ENCODE measurements at regions not wholly inside any gene's neighbourhood (a gene's known extent, or its start where the extent isn't known, plus 50 kb on each side); places are given as distances from the start of the nearest gene placed in this dataset.

DNA sequence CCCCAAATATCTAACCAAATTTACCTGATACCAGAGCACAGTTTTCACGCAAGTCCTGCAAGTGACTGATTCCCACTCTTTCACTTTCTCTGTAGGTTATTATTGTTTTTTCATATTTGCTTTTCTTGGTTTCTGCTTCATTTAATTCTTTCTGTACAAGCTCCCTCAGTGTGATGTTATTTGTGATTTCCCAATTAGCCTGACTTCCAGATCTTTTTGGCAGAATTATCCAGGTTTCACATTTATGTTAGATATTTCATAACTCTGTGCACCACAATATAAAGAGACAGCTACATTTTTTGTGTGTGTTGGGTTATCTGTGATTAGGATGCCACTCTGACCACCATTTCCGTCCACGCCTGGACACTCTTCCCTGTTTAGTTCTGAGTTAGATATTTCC, 381.5 kb upstream of the CNTNAP2 start:
- ChIA-PET CTCF (interaction anchor here (1.1 kb wide), 1 partner anchor 10 kb away, joined by 3 read pairs; no protein-coding TSS in a partner anchor), POLR2A (no interaction called here)
- no peaks in the 10 kb centered on the region for H3K9me3 ChIP-seq (ENCODE audit: control extremely low read depth in 1 of 3, control insufficient read depth in 2 of 3, insufficient read depth in 1 of 3, low read length in 2 of 3)
- no peak for ATAC-seq (ENCODE audit: low read depth)
- no peaks in the 10 kb centered on the region for H3K79me2 ChIP-seq (ENCODE audit: control insufficient read depth, insufficient read depth, low read length)
- no peaks in the 10 kb centered on the region for H3K4me1 ChIP-seq (ENCODE audit: control insufficient read depth in 2 of 2, insufficient read depth in 2 of 2, low read length in 2 of 2)
- no peak overlapping the region for H3K4me2 ChIP-seq (replicated peaks; ENCODE audit: low read depth, low read length, poor library complexity, severe bottlenecking)
- H3K4me3 Mint-ChIP-seq, result no peak overlapping the region
- no peaks in the 10 kb centered on the region for H3K36me3 ChIP-seq (replicated peaks in 1 of 2; ENCODE audit: control extremely low read depth in 1 of 2, control insufficient read depth in 1 of 2, extremely low read depth in 1 of 2, insufficient read depth in 2 of 2, low read length in 1 of 2)
- WGBS (ENCODE audit: insufficient coverage), result no CpG with 5 or more reads among the region's 3 CpGs
- no peak overlapping the region for H3K27ac ChIP-seq (ENCODE audit: low read length in 2 of 2)
- DNase-seq, result no peak
- no peaks in the 10 kb centered on the region for H3K27me3 Mint-ChIP-seq
- no peak for TF ChIP-seq EZH2 (IDR thresholded peaks at IDR 0.05; ENCODE audit: borderline replicate concordance, insufficient read depth, low read depth, low read length, poor library complexity, severe bottlenecking)
- TF ChIP-seq, protein P1, sequence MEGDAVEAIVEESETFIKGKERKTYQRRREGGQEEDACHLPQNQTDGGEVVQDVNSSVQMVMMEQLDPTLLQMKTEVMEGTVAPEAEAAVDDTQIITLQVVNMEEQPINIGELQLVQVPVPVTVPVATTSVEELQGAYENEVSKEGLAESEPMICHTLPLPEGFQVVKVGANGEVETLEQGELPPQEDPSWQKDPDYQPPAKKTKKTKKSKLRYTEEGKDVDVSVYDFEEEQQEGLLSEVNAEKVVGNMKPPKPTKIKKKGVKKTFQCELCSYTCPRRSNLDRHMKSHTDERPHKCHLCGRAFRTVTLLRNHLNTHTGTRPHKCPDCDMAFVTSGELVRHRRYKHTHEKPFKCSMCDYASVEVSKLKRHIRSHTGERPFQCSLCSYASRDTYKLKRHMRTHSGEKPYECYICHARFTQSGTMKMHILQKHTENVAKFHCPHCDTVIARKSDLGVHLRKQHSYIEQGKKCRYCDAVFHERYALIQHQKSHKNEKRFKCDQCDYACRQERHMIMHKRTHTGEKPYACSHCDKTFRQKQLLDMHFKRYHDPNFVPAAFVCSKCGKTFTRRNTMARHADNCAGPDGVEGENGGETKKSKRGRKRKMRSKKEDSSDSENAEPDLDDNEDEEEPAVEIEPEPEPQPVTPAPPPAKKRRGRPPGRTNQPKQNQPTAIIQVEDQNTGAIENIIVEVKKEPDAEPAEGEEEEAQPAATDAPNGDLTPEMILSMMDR (IDR thresholded peaks at IDR 0.05), result no peak
- H3K27me3 ChIP-seq (replicated peaks in 1 of 4; ENCODE audit: control extremely low read depth in 1 of 4, control insufficient read depth in 3 of 4, insufficient read depth in 4 of 4, low read length in 3 of 4), result no peaks in the 10 kb centered on the region
- no peaks in the 10 kb centered on the region for H3K4me1 Mint-ChIP-seq
- H2AFZ ChIP-seq (ENCODE audit: insufficient read depth, low read depth, low read length, poor library complexity, severe bottlenecking), result no peak overlapping the region
- intact Hi-C loops (cut with micrococcal nuclease), result no loop called here
- no peak overlapping the region for H3K9ac ChIP-seq (ENCODE audit: low read length)
- no peak overlapping the region for H3K27ac Mint-ChIP-seq
- no peaks in the 10 kb centered on the region for H4K20me1 ChIP-seq (ENCODE audit: control insufficient read depth, insufficient read depth, low read length, poor library complexity, severe bottlenecking)
- H3K9me3 Mint-ChIP-seq (ENCODE audit: insufficient read depth), result peaks cover 3% of the 10 kb centered on the region
- H3K4me3 ChIP-seq (ENCODE audit: control extremely low read depth in 1 of 5, extremely low read depth in 1 of 5, insufficient read depth in 1 of 5, low read depth in 2 of 5, low read length in 4 of 5), result no peak overlapping the region

GRCh38 chr7:145732521-145732920, 384.1 kb upstream of the CNTNAP2 start:
- Histone ChIP-seq H3K9ac (ENCODE audit: low read length) (no peak overlapping the region), H3K36me3 (replicated peaks in 1 of 2; ENCODE audit: control extremely low read depth in 1 of 2, control insufficient read depth in 1 of 2, extremely low read depth in 1 of 2, insufficient read depth in 2 of 2, low read length in 1 of 2) (no peaks in the 10 kb centered on the region), H3K27me3 (replicated peaks in 1 of 4; ENCODE audit: control extremely low read depth in 1 of 4, control insufficient read depth in 3 of 4, insufficient read depth in 4 of 4, low read length in 3 of 4) (no peaks in the 10 kb centered on the region), H3K79me2 (ENCODE audit: control insufficient read depth, insufficient read depth, low read length) (no peaks in the 10 kb centered on the region), H4K20me1 (ENCODE audit: control insufficient read depth, insufficient read depth, low read length, poor library complexity, severe bottlenecking) (no peaks in the 10 kb centered on the region), H3K27ac (ENCODE audit: low read length in 2 of 2) (no peak overlapping the region), H2AFZ (ENCODE audit: insufficient read depth, low read depth, low read length, poor library complexity, severe bottlenecking) (no peak overlapping the region), H3K4me1 (ENCODE audit: control insufficient read depth in 2 of 2, insufficient read depth in 2 of 2, low read length in 2 of 2) (no peaks in the 10 kb centered on the region), H3K4me2 (replicated peaks; ENCODE audit: low read depth, low read length, poor library complexity, severe bottlenecking) (no peak overlapping the region), H3K4me3 (ENCODE audit: control extremely low read depth in 1 of 5, extremely low read depth in 1 of 5, insufficient read depth in 1 of 5, low read depth in 2 of 5, low read length in 4 of 5) (no peak overlapping the region), H3K9me3 (ENCODE audit: control extremely low read depth in 1 of 3, control insufficient read depth in 2 of 3, insufficient read depth in 1 of 3, low read length in 2 of 3) (no peaks in the 10 kb centered on the region)
- ATAC-seq (ENCODE audit: low read depth) (no peak), DNase-seq (no peak)
- intact Hi-C loops (cut with micrococcal nuclease), result no loop called here
- H3K4me1 Mint-ChIP-seq, result no peaks in the 10 kb centered on the region
- H3K27me3 Mint-ChIP-seq, result no peaks in the 10 kb centered on the region
- no peak for TF ChIP-seq EZH2 (IDR thresholded peaks at IDR 0.05; ENCODE audit: borderline replicate concordance, insufficient read depth, low read depth, low read length, poor library complexity, severe bottlenecking)
- TF ChIP-seq, protein P1 (IDR thresholded peaks at IDR 0.05), result no peak
- ChIA-PET CTCF (no interaction called here), POLR2A (no interaction called here)
- H3K27ac Mint-ChIP-seq, result no peak overlapping the region
- 44% methylated on average over 1 of the region's 2 CpGs for WGBS (ENCODE audit: insufficient coverage)
- H3K4me3 Mint-ChIP-seq, result no peak overlapping the region
- peaks cover 2% of the 10 kb centered on the region for H3K9me3 Mint-ChIP-seq (ENCODE audit: insufficient read depth)
